Stimulated activated CD8-positive, alpha-beta memory T cell treated with anti-CD3 and anti-CD28 coated beads, Interleukin-7, amount 100 ng/mL, for 48 hours (primary cell): ENCODE measurements at regions not wholly inside any gene's neighbourhood (a gene's known extent, or its start where the extent isn't known, plus 50 kb on each side); places are given as distances from the start of the nearest gene placed in this dataset.

Source experiments
- DNase-seq, 2 donors: peaks; one replicate each; pipeline ENCODE4 v3.0.0-alpha.2; 2020; ENCODE audit warnings: low read depth in 1 of 2; ENCODE audit errors: extremely low read depth in 1 of 2

DNA sequence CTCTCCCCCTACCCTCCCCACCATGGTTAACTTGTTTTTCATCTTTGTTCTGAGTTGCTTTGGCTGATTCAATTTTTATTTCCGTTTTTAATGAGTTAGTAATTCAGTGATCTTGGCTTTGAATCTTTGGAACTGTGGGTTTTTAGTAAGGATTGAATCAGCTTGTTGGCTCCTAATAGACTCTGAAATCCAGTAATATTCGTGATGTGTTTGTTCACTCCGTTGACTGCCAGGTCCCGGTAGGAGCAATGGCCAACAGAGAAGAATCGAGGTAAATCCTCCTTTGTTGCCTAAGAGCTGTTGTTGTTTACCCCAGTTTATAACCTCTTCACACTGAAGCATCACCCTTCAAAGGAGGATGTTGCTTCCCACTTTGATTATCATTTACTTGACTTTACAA is 92.7 kb downstream of the PCSK1 start:
- no peak for DNase-seq

DNA sequence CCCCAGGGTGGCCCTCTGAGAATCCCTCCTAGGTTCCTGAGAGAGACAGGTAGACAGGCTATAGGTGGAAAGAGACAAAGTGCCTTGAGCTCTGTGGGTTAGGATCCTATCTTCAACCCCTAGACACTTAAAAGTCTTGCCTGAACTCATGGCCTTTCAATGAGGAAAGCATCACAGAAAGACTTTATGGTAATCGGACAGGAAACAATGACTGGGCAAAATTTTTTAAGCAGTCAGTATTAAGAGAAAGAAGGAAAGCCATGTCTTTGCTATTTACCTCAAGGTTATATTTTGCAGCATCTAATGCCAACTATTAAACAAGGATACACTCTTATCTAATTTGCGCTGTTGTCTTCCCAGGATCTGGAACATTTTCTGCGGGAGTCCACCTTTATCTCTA is 93.2 kb downstream of the PCSK1 start:
- no peak for DNase-seq

- no peak for DNase-seq
Measured at GRCh38 chr5:96338624-96339415, 94.2 kb downstream of the PCSK1 start.

DNA sequence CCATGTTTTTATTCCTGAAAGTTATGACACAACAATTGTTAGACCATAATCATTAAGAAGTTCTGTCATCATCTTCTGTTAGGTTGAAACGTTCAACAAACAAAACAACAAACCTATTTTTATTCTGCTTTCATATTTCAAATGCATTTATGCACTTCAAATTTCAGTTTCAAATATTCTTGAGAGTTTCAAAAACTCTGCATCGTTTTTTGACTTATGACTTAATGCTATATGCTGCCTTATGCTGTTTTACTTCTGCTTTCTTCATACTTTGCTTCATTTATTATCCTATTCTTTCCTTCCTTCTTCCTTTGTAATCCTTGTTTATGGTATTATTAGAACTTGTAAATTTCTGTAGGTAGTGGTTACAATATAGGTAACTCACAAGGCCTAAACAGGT is 95.0 kb downstream of the PCSK1 start:
- DNase-seq: no peak

DNA sequence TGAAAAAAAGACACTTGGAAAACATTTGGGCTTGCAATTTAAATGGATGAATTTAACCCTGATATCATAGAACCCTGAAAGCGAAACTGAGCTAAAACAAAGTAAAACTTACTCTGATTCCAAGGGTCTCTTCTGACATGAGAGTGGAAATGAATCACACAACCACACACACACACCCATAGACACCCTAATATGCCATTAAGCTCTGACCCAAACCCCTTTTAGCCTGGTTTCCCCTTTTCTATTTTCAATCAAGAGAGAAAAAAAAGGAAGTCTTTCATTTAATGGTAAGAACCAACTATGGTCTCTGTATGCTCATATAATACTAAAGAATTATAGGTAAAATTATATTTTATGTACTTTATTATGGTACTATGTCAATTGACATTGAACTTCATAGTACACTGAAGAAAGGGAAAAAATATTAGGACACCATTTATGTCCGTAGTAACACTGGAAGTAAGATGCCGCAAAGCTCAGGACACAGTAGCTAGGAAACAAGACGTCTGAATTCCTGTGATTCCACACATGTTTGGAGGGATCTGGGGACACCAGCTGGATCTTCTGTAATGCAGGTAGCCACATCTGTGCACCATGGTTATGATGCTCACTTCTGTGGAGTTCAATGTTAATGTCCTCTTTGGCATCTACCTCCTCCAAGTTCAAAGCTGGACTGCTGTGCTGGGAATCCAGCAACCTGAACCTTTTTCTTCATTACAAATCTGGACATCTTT is 95.8 kb downstream of the PCSK1 start:
- no peak for DNase-seq

- DNase-seq: peak in 1 of 2 donors; percentile 15
Measured at GRCh38 chr5:96336351-96336985, 96.6 kb downstream of the PCSK1 start.

- DNase-seq: no peak
Measured at GRCh38 chr5:96335873-96336272, 97.2 kb downstream of the PCSK1 start.

DNA sequence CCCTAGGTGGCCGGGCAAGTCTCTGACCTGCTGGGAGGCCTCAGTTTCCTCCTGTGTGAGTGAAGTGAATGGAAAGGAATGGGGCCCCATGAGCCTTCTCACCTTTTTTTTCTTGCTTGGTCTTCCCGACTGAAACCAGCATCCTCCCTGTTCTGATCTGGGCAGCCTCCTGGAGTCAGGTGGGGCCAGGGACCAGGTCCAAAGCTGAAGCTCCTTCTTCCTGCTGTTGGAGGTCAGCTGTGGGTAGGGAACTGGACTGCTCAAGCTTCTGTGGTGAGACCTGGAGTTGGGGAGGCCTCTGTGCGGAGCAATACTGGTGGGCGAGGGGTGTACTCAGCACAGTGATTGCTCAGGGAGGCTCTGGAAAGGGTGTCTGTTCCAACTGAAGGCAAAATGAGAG is 99.7 kb downstream of the PCSK1 start:
- no peak for DNase-seq

DNA sequence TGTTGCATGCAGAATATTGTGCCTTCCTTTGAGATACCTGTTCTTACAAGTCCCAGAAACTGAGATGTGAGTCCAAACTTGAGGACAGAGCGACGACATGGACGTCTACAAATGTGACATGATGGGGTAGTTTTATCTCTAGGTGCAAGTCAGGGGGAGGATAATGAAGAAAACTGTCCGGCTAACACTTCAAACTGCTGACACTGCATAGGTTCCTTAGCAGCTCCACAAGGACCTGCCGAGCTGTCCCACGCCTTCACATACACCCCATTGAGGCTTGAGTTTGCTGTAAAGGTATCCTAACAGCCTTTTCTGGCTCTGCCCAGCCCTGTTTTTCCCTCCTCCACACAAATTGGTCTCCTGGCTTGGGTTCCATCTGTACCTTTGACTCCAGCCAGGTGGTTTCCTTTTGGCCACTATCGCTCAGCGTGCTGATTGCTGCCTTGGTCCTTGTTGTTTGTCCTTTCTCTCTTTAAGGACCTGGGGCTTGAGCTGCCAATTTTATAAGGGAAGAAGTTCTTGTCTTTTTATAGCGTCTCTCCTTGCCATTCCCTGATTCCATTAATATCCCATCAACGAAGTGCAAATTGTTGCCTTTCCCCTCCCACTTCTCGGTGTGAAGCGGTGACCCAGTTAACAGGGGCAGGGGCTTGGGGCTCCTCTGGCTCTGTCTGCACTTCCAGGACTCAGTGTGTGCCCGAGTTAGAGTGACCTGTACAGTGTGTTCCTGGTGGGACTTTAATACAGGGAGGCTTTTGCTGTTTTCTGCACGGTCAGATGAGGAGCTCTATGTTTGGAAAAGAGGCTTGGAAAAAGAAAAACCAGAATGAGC is 100.3 kb downstream of the PCSK1 start:
- DNase-seq: no peak

DNA sequence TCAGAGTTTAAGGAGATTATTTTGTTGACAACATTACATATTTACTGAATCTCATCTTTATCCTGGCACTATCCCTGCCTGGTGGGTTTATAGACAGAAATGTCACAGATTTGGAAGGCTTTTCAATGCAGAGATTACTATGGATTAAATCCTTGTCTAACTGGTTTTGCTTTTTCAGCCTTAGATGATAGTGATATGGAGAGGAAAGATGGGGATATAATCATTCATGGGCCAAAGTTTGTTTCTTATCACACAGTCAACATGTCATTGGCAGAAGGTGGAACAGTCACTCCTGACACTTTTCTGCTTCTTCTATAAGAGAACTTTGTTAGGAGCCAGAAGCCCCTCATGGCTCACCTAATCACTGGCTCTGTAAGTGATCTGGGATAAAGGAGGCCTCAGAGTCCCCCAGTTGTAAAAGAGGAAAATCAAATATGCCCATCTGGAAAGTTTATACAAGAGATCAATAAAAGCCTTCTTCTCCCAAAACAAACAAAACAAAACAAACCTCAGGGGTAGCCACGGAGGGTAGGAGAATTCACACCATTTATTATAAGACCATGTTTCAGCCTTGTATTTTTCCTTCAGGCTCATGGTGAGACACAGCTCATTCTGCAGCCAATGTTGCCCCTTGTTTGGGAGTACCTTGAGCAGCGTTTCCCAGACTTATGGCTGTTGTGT is 101.2 kb downstream of the PCSK1 start:
- no peak for DNase-seq

DNA sequence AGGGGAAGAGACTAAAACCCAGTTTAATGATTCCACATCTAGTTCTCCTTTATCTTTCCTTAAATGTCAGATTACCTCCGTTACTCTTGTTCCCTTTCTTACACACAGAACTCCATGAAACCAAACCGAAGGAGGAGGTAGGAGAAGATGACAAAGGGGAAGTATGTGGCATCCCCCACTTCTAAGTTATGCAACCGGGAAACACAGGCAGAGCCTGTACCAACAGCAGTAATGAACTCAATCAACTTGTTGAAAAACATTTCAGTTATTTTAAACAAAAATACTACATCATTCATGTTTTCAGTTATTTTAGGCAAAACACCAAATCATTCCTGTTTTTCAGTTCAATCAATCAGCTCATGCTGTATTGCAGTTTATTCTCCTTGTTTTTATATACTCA is 101.8 kb downstream of the PCSK1 start:
- no peak for DNase-seq

DNA sequence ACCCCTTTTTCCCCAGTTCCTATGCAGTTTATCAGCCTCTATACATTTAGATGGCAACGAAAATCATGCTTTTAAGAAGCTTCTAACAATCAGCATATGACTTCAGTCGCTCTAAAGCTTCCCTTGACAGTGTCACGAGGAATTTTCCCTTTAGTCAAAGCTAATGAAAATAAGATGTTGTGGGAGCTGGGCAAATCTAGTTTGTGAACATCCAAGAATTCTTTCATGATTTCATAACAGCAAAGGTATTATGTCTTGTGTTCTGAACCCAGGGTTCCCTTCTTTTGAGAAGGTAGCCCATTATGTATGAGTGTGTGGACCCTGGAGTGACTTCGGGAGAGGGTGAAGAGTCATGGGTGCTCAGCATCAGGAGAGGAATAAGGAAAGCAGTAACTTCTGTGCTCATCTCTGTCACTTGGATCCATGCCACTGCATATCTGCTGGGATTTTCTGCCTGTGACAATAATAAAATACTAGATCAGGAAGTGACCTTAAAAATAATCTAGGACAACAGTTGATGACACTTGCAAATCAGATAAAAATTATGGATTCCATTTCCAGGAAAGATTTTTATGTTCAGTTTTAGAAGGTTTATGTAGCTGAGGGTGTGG is 102.4 kb downstream of the PCSK1 start:
- DNase-seq: no peak

- no peak for DNase-seq
Measured at GRCh38 chr5:96329886-96330529, 103.0 kb downstream of the PCSK1 start.

- no peak for DNase-seq
Measured at GRCh38 chr5:96329289-96329688, 103.8 kb downstream of the PCSK1 start.

DNA sequence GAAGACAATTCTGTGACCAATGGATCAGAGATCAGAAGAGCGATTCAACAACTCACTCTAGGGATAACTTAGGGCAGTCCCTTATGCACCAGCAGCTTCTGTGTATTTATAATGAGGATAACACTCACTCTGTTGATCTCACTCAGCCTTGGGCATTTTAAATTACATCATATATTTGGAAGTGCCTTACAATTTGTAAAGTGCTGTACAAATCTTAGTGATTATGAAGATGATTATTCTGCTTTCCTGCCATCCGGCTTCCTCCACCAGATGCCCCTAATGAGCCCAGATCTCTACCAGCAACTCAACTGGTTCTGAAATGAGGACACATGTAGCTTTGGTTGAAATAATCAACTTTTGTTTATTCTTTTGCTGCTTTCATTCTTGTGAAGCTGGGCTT is 105.3 kb downstream of the PCSK1 start:
- DNase-seq: no peak

- no peak for DNase-seq
Measured at GRCh38 chr5:96326902-96327301, 106.1 kb downstream of the PCSK1 start.

DNA sequence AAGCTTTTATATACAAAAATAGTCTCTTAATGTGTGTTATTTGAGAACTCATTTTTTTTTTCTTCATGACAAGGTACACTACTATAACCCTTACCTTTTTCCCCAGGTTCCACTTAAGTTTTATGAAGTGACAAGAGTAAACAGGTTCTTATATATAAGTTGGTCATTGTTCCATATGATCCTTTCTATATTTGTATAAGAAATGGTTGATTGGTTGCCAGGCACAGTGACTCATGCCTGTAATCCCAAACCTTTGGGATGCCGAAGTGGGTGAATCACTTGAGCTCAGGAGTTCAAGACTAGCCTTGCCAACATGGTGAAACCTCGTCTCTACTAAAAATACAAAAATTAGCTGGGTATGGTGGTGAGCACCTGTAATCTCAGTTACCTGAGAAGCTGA is 108.3 kb downstream of the PCSK1 start:
- DNase-seq: no peak

DNA sequence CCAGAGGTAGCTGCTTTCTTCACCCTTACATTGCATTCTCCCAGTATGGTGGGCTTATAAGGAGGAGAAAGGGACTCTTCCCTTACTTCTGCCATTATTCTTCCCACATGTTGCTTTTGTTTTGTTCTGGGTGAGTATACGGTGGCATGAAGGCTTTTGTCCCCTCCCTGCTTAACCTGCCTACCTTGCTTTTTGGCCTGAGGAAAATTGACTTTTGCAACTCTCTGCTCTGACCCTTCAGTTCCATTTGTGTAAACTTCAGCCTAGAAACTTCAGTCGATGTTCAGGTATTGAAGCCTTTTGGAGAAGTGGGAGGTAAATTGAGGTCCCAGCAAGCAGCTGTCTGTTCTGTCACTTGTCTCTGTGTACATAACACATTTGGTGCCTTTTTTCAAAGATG is 110.2 kb downstream of the PCSK1 start:
- no peak for DNase-seq

DNA sequence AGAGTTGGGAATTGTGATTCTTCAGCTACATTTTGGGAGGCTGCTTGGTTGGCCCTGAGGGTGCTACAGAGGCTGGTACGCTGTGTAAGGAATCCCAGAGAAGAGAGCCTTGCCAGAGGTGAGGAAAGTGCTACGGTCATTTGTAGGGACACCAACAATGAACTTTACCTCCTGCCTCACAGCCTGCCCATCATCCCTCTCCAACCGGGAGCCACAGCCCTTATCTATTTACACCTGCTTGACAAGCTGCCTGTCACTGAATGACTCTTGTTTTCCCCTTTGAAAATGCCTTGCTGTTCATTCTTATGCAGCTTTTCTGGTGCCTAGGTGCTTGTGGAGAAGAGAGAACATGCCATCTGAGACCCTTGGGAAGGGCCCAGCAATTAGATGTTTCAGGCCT is 110.8 kb downstream of the PCSK1 start:
- DNase-seq: no peak

DNA sequence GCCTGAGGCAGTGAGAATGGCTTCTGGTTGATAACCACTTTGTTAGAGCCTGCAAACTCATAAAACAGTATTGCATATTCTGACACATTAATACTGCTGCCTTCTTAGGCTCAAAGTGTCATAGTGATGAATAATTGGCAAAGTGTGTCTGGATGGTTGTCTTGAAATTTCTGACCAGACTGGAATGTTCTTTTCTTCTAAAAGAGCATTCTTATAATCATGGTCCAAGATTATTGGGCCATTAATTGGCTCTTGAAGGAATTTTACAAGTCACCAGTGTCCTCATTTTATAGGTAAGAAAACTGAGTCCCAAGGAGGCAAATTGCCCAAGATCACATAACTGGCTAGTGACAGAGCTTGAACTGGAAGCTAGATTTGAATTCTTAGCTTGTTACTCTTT is 111.7 kb downstream of the PCSK1 start:
- DNase-seq: no peak
